Hippocampal formation (tissue), 2 donors: ENCODE measurements at regions not wholly inside any gene's neighbourhood (a gene's known extent, or its start where the extent isn't known, plus 50 kb on each side); places are given as distances from the start of the nearest gene placed in this dataset.

Source experiments
- DNase-seq, 2 donors: peaks; one replicate each; lab custom pipeline; 2025; lab: John Stamatoyannopoulos, UW

- no peak for DNase-seq
These were observed 748.1 kb upstream of the LRATD1 start for GRCh38 chr2:13884291-13884976.

GRCh38 chr2:13901526-13901925, 731.0 kb upstream of the LRATD1 start:
- no peak for DNase-seq

GRCh38 chr2:13905831-13906230, 726.7 kb upstream of the LRATD1 start:
- no peak for DNase-seq

GRCh38 chr2:13916066-13916465, 716.5 kb upstream of the LRATD1 start:
- no peak for DNase-seq

GRCh38 chr2:13917958-13918357, 714.6 kb upstream of the LRATD1 start:
- no peak for DNase-seq

GRCh38 chr2:13919981-13920382, 712.5 kb upstream of the LRATD1 start:
- no peak for DNase-seq

- no peak for DNase-seq
These were observed 711.3 kb upstream of the LRATD1 start for GRCh38 chr2:13921245-13921644.

- no peak for DNase-seq
These were observed 708.7 kb upstream of the LRATD1 start for GRCh38 chr2:13923823-13924222.

GRCh38 chr2:13942111-13942510, 690.4 kb upstream of the LRATD1 start:
- DNase-seq = no peak

- no peak for DNase-seq
These were observed 681.8 kb upstream of the LRATD1 start for GRCh38 chr2:13950761-13951160.

GRCh38 chr2:13968811-13969210, 663.7 kb upstream of the LRATD1 start:
- no peak for DNase-seq

GRCh38 chr2:13986119-13986720, 646.3 kb upstream of the LRATD1 start:
- no peak for DNase-seq

GRCh38 chr2:13996527-13996926, 636.0 kb upstream of the LRATD1 start:
- no peak for DNase-seq

- DNase-seq = no peak
These were observed 621.3 kb upstream of the LRATD1 start for GRCh38 chr2:14011190-14011589.

- DNase-seq = no peak
These were observed 617.3 kb upstream of the LRATD1 start for GRCh38 chr2:14015113-14015630.

GRCh38 chr2:14016289-14016955, 616.1 kb upstream of the LRATD1 start:
- no peak for DNase-seq

- DNase-seq = no peak
These were observed 613.9 kb upstream of the LRATD1 start for GRCh38 chr2:14018620-14019019.

- no peak for DNase-seq
These were observed 609.0 kb upstream of the LRATD1 start for GRCh38 chr2:14023558-14023957.

GRCh38 chr2:14039134-14039533, 593.4 kb upstream of the LRATD1 start:
- DNase-seq = no peak

GRCh38 chr2:14047491-14047890, 585.0 kb upstream of the LRATD1 start:
- no peak for DNase-seq

- DNase-seq = no peak
These were observed 581.1 kb upstream of the LRATD1 start for GRCh38 chr2:14051401-14051800.

GRCh38 chr2:14053105-14053504, 579.4 kb upstream of the LRATD1 start:
- no peak for DNase-seq

- no peak for DNase-seq
These were observed 568.2 kb upstream of the LRATD1 start for GRCh38 chr2:14064346-14064745.
